MCF 10A (cell line): ENCODE measurements at regions not wholly inside any gene's neighbourhood (a gene's known extent, or its start where the extent isn't known, plus 50 kb on each side); places are given as distances from the start of the nearest gene placed in this dataset.

Experiments used
- BruUV-seq: library from RNA; stranded (reverse); fragments of 400-500 nt; replicated peaks from 2 replicates; lab custom pipeline; 2021; lab: Mats Ljungman, UMichigan
- CTCF ChIA-PET: fragments of 300-600 bp; sonication (Branson Sonifier 250); formaldehyde crosslinking; extraction: SDS; loops from one replicate; lab custom pipeline; 2021; ENCODE audit warnings: antibody characterized with exemption, inconsistent platforms; lab: Yijun Ruan, JAX
- POLR2A ChIA-PET: fragments of 300-600, 350-650 bp; sonication (Branson Sonifier 250); formaldehyde crosslinking; extraction: SDS; loops from one replicate; lab custom pipeline; 2020; ENCODE audit warnings: antibody characterized with exemption, inconsistent platforms; lab: Yijun Ruan, JAX
- DNase-seq: peaks from one replicate; pipeline ENCODE4 v3.0.0-alpha.2; 2018; ENCODE audit not compliant: unreplicated experiment
- H3K27ac Mint-ChIP-seq: one replicate; pipeline ENCODE4 v1.8.0; 2022; ENCODE audit warnings: mild to moderate bottlenecking, low read depth, mixed read lengths; ENCODE audit not compliant: unreplicated experiment
- H3K27me3 Mint-ChIP-seq: one replicate; pipeline ENCODE4 v1.8.0; 2022; ENCODE audit warnings: mixed read lengths; ENCODE audit not compliant: insufficient read depth, unreplicated experiment
- H3K36me3 Mint-ChIP-seq: one replicate; pipeline ENCODE4 v1.8.0; 2022; ENCODE audit warnings: mild to moderate bottlenecking, moderate library complexity, mixed read lengths; ENCODE audit not compliant: insufficient read depth, unreplicated experiment
- H3K4me1 Mint-ChIP-seq: one replicate; pipeline ENCODE4 v1.8.0; 2022; ENCODE audit warnings: mixed read lengths; ENCODE audit not compliant: insufficient read depth, unreplicated experiment
- H3K4me3 Mint-ChIP-seq: one replicate; pipeline ENCODE4 v1.8.0; 2022; ENCODE audit warnings: mild to moderate bottlenecking, moderate library complexity, mixed read lengths; ENCODE audit not compliant: unreplicated experiment
- H3K9me3 Mint-ChIP-seq: one replicate; pipeline ENCODE4 v1.8.0; 2022; ENCODE audit warnings: mixed read lengths; ENCODE audit not compliant: unreplicated experiment
- intact Hi-C: fragments of 100-400 bp; cut with micrococcal nuclease; formaldehyde crosslinking; loops from 2 replicates; pipeline ENCODE4 v1.14.1; 2022
- TF ChIP-seq, protein P1 (sequence below): fragments of 200-600 bp; IDR thresholded peaks from one replicate; pipeline ENCODE4 v1.8.0; 2022; ENCODE audit warnings: antibody characterized with exemption, mild to moderate bottlenecking; ENCODE audit not compliant: unreplicated experiment

DNA sequence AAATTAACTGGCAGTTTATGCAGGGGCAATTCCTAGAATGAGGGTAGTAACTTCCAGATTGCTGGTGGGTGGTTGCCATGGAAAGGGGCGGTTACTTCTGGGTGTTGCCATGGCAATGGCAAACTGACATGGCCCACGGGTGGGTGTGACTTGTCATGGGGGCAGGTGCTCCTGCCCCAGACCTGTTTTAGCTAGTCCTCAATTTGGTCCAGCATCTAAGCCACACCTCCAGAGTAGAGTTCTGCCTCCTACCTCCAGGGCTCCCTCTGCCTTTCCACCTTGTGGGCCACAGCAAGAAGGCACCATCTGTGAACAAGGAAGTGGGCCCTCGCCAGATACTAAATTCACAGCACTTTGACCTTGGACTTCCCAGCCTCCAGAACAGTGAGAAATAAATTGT, 148.7 kb downstream of the TFCP2L1 start:
- TF ChIP-seq, protein P1, sequence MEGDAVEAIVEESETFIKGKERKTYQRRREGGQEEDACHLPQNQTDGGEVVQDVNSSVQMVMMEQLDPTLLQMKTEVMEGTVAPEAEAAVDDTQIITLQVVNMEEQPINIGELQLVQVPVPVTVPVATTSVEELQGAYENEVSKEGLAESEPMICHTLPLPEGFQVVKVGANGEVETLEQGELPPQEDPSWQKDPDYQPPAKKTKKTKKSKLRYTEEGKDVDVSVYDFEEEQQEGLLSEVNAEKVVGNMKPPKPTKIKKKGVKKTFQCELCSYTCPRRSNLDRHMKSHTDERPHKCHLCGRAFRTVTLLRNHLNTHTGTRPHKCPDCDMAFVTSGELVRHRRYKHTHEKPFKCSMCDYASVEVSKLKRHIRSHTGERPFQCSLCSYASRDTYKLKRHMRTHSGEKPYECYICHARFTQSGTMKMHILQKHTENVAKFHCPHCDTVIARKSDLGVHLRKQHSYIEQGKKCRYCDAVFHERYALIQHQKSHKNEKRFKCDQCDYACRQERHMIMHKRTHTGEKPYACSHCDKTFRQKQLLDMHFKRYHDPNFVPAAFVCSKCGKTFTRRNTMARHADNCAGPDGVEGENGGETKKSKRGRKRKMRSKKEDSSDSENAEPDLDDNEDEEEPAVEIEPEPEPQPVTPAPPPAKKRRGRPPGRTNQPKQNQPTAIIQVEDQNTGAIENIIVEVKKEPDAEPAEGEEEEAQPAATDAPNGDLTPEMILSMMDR, result no peak
- no peaks in the 10 kb centered on the region for H3K9me3 Mint-ChIP-seq
- no peaks in the 10 kb centered on the region for H3K36me3 Mint-ChIP-seq
- intact Hi-C loops, result no loop called here
- DNase-seq, result no peak
- peaks cover 7% of the 10 kb centered on the region for H3K4me1 Mint-ChIP-seq
- no peak overlapping the region for H3K27ac Mint-ChIP-seq
- no peak overlapping the region for H3K4me3 Mint-ChIP-seq
- POLR2A ChIA-PET, result no interaction called here
- no peaks in the 10 kb centered on the region for H3K27me3 Mint-ChIP-seq
- CTCF ChIA-PET, result interaction anchor here (0.7 kb wide), 1 partner anchor 588 kb away, joined by 3 read pairs; no protein-coding TSS in a partner anchor
- no TSS peak for BruUV-seq

DNA sequence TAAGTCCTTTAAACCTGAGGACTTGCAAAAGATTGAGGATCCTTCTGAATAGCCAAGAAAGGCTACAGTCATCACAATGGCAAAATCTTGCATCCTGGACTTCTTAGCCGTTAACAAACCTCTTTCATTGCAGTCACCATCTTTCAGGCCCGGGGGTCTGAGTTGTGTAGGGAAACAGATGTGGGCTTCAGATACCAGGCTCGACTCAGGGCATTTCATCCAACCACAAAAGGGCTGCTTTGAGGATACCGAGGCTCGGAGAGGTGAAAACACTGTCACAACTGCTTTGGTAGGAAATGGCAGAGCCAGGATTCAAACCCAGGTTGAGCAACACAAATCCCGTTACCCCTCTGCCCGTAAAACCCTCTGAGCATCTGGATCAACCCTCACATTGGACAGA, 147.4 kb downstream of the TFCP2L1 start:
- no peak overlapping the region for H3K4me3 Mint-ChIP-seq
- peaks cover 7% of the 10 kb centered on the region for H3K4me1 Mint-ChIP-seq
- intact Hi-C loops, result no loop called here
- H3K27ac Mint-ChIP-seq, result no peak overlapping the region
- H3K27me3 Mint-ChIP-seq, result no peaks in the 10 kb centered on the region
- H3K36me3 Mint-ChIP-seq, result no peaks in the 10 kb centered on the region
- ChIA-PET POLR2A (no interaction called here), CTCF (no interaction called here)
- no TSS peak for BruUV-seq
- TF ChIP-seq, protein P1, result no peak
- no peaks in the 10 kb centered on the region for H3K9me3 Mint-ChIP-seq
- DNase-seq, result no peak

DNA sequence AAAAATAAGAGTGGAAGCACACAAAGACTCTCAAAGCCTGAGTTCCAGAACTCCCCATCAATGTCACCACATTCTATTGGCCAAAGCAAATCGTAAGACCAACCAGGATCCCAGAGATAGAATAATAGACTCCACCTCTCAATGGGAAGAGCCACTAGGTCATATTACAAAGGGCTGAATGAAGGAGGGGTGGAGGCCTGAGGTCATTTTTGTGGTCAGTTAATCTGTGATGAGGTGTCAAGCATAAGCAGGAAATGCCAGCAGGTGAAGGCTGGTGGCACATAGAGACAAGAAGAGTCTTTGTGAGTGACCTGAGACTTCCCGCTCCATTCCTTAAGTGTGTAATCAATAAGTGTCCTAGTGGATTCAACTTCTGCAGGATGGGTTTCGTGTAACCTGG, 144.3 kb downstream of the TFCP2L1 start:
- TF ChIP-seq, protein P1, result no peak
- Mint-ChIP-seq H3K27me3 (no peaks in the 10 kb centered on the region), H3K4me1 (no peaks in the 10 kb centered on the region), H3K27ac (no peak overlapping the region), H3K36me3 (no peaks in the 10 kb centered on the region), H3K9me3 (no peaks in the 10 kb centered on the region), H3K4me3 (no peak overlapping the region)
- intact Hi-C loops, result no loop called here
- CTCF ChIA-PET, result interaction anchor here (1.2 kb wide), 1 partner anchor 46 kb away, joined by 4 read pairs; no protein-coding TSS in a partner anchor
- POLR2A ChIA-PET, result no interaction called here
- BruUV-seq, result no TSS peak
- no peak for DNase-seq

DNA sequence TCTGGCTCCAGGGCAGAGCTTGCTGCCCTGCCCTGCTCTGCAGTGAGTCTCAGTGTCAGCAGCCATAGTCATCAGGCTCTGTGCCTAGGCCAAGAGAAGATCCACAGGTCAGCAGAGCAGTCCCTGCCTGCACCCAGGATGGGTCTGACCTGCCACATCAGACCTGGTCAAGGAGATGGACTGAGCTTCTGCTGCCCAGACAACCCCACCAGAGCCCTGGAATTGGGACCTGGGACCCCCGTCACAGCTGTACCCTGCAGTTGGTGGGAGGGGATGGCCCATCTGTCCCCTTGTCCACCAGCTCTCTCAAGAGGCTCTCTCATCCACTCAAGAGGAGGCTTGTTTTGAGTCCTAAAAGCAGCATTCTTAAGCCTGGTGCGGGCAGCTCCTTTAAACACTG, 142.6 kb downstream of the TFCP2L1 start:
- Mint-ChIP-seq H3K36me3 (no peaks in the 10 kb centered on the region), H3K4me3 (no peak overlapping the region), H3K27me3 (no peaks in the 10 kb centered on the region), H3K27ac (no peak overlapping the region), H3K4me1 (no peaks in the 10 kb centered on the region), H3K9me3 (no peaks in the 10 kb centered on the region)
- no peak for DNase-seq
- TF ChIP-seq, protein P1, result no peak
- intact Hi-C loops, result no loop called here
- BruUV-seq, result no TSS peak
- ChIA-PET POLR2A (no interaction called here), CTCF (interaction anchor here (0.5 kb wide), 1 partner anchor 117 kb away, joined by 3 read pairs; no protein-coding TSS in a partner anchor)
